Ovary (tissue), 7 donors: ENCODE measurements at regions not wholly inside any gene's neighbourhood (a gene's known extent, or its start where the extent isn't known, plus 50 kb on each side); places are given as distances from the start of the nearest gene placed in this dataset.

Experiments
- DNase-seq, 5 donors: peaks; one replicate each; pipeline ENCODE4 v3.0.0-alpha.2; 2019 to 2020
- H3K27ac ChIP-seq, 2 donors: fragments of 200-600 bp; one replicate each; pipeline versions ENCODE4 v1.5.1 to v1.8.0; 2019 to 2022
- H3K27me3 ChIP-seq: fragments of 200-600 bp; one replicate; pipeline ENCODE4 v1.8.0; 2022
- H3K36me3 ChIP-seq: fragments of 200-600 bp; sonication (generic); one replicate; pipeline ENCODE4 v1.5.1; 2019
- H3K4me1 ChIP-seq: one replicate; pipeline ENCODE4 v1.8.1; 2013; ENCODE audit warnings: mild to moderate bottlenecking, moderate library complexity; ENCODE audit not compliant: insufficient read depth
- H3K4me3 ChIP-seq: fragments of 200-600 bp; sonication (generic); one replicate; pipeline ENCODE4 v1.5.1; 2017
- H3K9me3 ChIP-seq, 2 donors: fragments of 200-600 bp in 1 of 2; sonication (generic) in 1 of 2; one replicate each; pipeline versions ENCODE4 v1.5.1 to v1.8.1; 2013 to 2019; ENCODE audit warnings: mild to moderate bottlenecking in 1 of 2, moderate library complexity in 1 of 2
- CTCF ChIP-seq, 3 donors: fragments of 450-650 bp in 2 of 3; fragments of 200-600 bp in 1 of 3; IDR thresholded peaks; one replicate each; pipeline versions ENCODE4 v1.5.1 to v1.8.0; 2016 to 2022; ENCODE audit warnings: antibody characterized with exemption in 3 of 3, mild to moderate bottlenecking in 1 of 3
- EP300 ChIP-seq: sonication (generic); formaldehyde crosslinking; IDR thresholded peaks from one replicate; pipeline ENCODE4 v1.6.1; 2017; ENCODE audit warnings: antibody characterized with exemption
- POLR2A ChIP-seq: fragments of 450-650 bp; IDR thresholded peaks from one replicate; pipeline ENCODE4 v1.6.1; 2017; ENCODE audit warnings: antibody characterized with exemption, mild to moderate bottlenecking, moderate library complexity
- WGBS, 3 donors: extraction: QIAGEN DNeasy Blood & Tissue Kit in 1 of 3; methylation state at CpG; one replicate each; pipeline versions ENCODE4 v1.1.5 to v1.1.7; 2013 to 2017; 5-methylcytosine and 5-hydroxymethylcytosine counted together
- intact Hi-C, 4 donors: fragments of 100-400 bp; cut with DNase I; formaldehyde crosslinking; loops; one replicate each; pipeline versions ENCODE4 v1.11.0 to v1.15.1; 2022 to 2023
- donor health status: DM: no; HTN: no; CAD: no; lungs with moderate emphysema.
- donor health status: DM: no; HTN: no; CAD: no.
- donor health status: Bipolar disorder and iron deficiency.
- donor health status: DM: no; HTN: no; CAD: no.
- donor health status: DM: yes; HTN: yes; CAD: no.

- no peak overlapping the region for H3K4me3 ChIP-seq
- H3K36me3 ChIP-seq: no peaks in the 10 kb centered on the region
- TF ChIP-seq POLR2A (no peak), CTCF (IDR thresholded peaks at IDR 0.05) (no peak), EP300 (no peak)
- no peaks in the 10 kb centered on the region for H3K4me1 ChIP-seq
- DNase-seq: no peak
- H3K27me3 ChIP-seq: no peaks in the 10 kb centered on the region
- no peak overlapping the region for H3K27ac ChIP-seq
- H3K9me3 ChIP-seq: no peaks in the 10 kb centered on the region
- intact Hi-C loops: no loop called here
These were observed 1182.0 kb downstream of the MAT2B start for GRCh38 chr5:164687391-164687790.

GRCh38 chr5:164688437-164688836 is 1183.0 kb downstream of the MAT2B start:
- no peak for DNase-seq
- no peaks in the 10 kb centered on the region for H3K9me3 ChIP-seq
- intact Hi-C loops: no loop called here
- H3K27me3 ChIP-seq: no peaks in the 10 kb centered on the region
- H3K4me1 ChIP-seq: no peaks in the 10 kb centered on the region
- WGBS, 3 donors: 85 to 89% (median 86%) methylated on average over 2 of the region's 2 CpGs
- no peak overlapping the region for H3K27ac ChIP-seq
- H3K4me3 ChIP-seq: no peak overlapping the region
- H3K36me3 ChIP-seq: no peaks in the 10 kb centered on the region
- TF ChIP-seq EP300 (no peak), CTCF (IDR thresholded peaks at IDR 0.05) (no peak), POLR2A (no peak)

DNA sequence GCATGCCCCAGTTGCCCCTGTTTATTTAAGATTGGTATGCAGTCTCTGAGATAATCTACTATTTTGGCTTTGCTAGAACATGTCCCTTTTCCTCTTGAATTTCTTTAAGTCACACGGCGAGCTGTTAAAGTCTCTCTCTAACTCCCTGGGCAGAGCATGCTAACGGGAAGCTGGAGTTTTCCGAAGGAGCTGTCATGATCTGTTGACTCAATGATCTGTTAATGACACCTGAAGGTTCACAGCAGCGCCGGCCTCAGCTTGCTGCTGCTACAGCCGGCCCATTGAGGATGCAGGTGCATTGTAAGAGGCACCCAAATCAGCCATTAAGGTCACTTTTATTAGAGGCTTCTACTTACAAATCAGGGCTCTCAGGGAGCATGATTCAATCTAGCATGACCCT is 1203.4 kb downstream of the MAT2B start:
- Histone ChIP-seq H3K4me1 (no peaks in the 10 kb centered on the region), H3K4me3 (no peak overlapping the region), H3K9me3 (no peaks in the 10 kb centered on the region), H3K36me3 (no peaks in the 10 kb centered on the region), H3K27ac (no peak overlapping the region), H3K27me3 (no peaks in the 10 kb centered on the region)
- TF ChIP-seq POLR2A (no peak), EP300 (no peak), CTCF (IDR thresholded peaks at IDR 0.05) (no peak)
- intact Hi-C loops: no loop called here
- 43 to 79% (median 52%) methylated on average over 7 of the region's 7 CpGs for WGBS, 3 donors
- no peak for DNase-seq

- Histone ChIP-seq H3K4me3 (no peak overlapping the region), H3K4me1 (no peaks in the 10 kb centered on the region), H3K27ac (no peak overlapping the region), H3K36me3 (no peaks in the 10 kb centered on the region), H3K9me3 (no peaks in the 10 kb centered on the region), H3K27me3 (no peaks in the 10 kb centered on the region)
- DNase-seq: no peak
- 87 to 95% (median 92%) methylated on average over 2 of the region's 2 CpGs for WGBS, 3 donors
- TF ChIP-seq CTCF (IDR thresholded peaks at IDR 0.05) (no peak), POLR2A (no peak), EP300 (no peak)
- intact Hi-C loops: no loop called here
These were observed 1208.3 kb downstream of the MAT2B start for GRCh38 chr5:164713682-164714081.

- Histone ChIP-seq H3K27ac (no peak overlapping the region), H3K36me3 (no peaks in the 10 kb centered on the region), H3K4me3 (no peak overlapping the region), H3K9me3 (no peaks in the 10 kb centered on the region), H3K4me1 (no peaks in the 10 kb centered on the region), H3K27me3 (no peaks in the 10 kb centered on the region)
- intact Hi-C loops: no loop called here
- DNase-seq: no peak
- TF ChIP-seq POLR2A: no peak
- no peak for TF ChIP-seq CTCF (IDR thresholded peaks at IDR 0.05)
- no peak for TF ChIP-seq EP300
These were observed 1215.7 kb downstream of the MAT2B start for GRCh38 chr5:164721116-164721515.
